ENCODE measurements at regions not wholly inside any gene's neighbourhood (a gene's known extent, or its start where the extent isn't known, plus 50 kb on each side); places are given as distances from the start of the nearest gene placed in this dataset.
"Not testable (repeated sequence)": the region's sequence is repeated elsewhere in the genome, so short reads cannot be mapped to it uniquely, and the experiment has no call there.

- DNase-seq (ENCODE audit: extremely low spot score): no peak
- ChIA-PET CTCF (no interaction called here), POLR2A (no interaction called here)
- no peak for TF ChIP-seq CTCF (IDR thresholded peaks at IDR 0.05; ENCODE audit: control extremely low read depth, extremely low read depth, low read depth, missing control alignments)
Measured at GRCh38 chr3:145079436-145079835, 1081.5 kb downstream of the PLOD2 start.

GRCh38 chr3:145087038-145087437, 1073.9 kb downstream of the PLOD2 start:
- CTCF ChIA-PET: no interaction called here
- no peak for DNase-seq (ENCODE audit: extremely low spot score)
- TF ChIP-seq CTCF (IDR thresholded peaks at IDR 0.05; ENCODE audit: control extremely low read depth, extremely low read depth, low read depth, missing control alignments): no peak
- POLR2A ChIA-PET: no interaction called here

GRCh38 chr3:145088917-145089316, 1072.1 kb downstream of the PLOD2 start:
- DNase-seq (ENCODE audit: extremely low spot score): no peak
- ChIA-PET POLR2A (no interaction called here), CTCF (no interaction called here)
- no peak for TF ChIP-seq CTCF (IDR thresholded peaks at IDR 0.05; ENCODE audit: control extremely low read depth, extremely low read depth, low read depth, missing control alignments)

GRCh38 chr3:145089337-145089736, 1071.6 kb downstream of the PLOD2 start:
- TF ChIP-seq CTCF (IDR thresholded peaks at IDR 0.05; ENCODE audit: control extremely low read depth, extremely low read depth, low read depth, missing control alignments): no peak
- no peak for DNase-seq (ENCODE audit: extremely low spot score)
- ChIA-PET CTCF (no interaction called here), POLR2A (no interaction called here)

GRCh38 chr3:145094355-145094941, 1066.5 kb downstream of the PLOD2 start:
- POLR2A ChIA-PET: no interaction called here
- no peak for TF ChIP-seq CTCF (IDR thresholded peaks at IDR 0.05; ENCODE audit: control extremely low read depth, extremely low read depth, low read depth, missing control alignments)
- CTCF ChIA-PET: interaction anchor here (1.6 kb wide), 1 partner anchor 14 kb away, joined by 5 read pairs; no protein-coding TSS in a partner anchor
- DNase-seq (ENCODE audit: extremely low spot score): peak; percentile 17

GRCh38 chr3:145111141-145111540, 1049.8 kb downstream of the PLOD2 start:
- POLR2A ChIA-PET; DNase-seq (ENCODE audit: extremely low spot score): not testable (repeated sequence)
- CTCF ChIA-PET: interaction anchor here (0.7 kb wide), 1 partner anchor 17 kb away, joined by 3 read pairs; no protein-coding TSS in a partner anchor

- ChIA-PET POLR2A (no interaction called here), CTCF (no interaction called here)
- no peak for DNase-seq (ENCODE audit: extremely low spot score)
- no peak for TF ChIP-seq CTCF (IDR thresholded peaks at IDR 0.05; ENCODE audit: control extremely low read depth, extremely low read depth, low read depth, missing control alignments)
Measured at GRCh38 chr3:145116769-145117168, 1044.2 kb downstream of the PLOD2 start.

Data from GM10248 (cell line).